ENCODE measurements at regions not wholly inside any gene's neighbourhood (a gene's known extent, or its start where the extent isn't known, plus 50 kb on each side); places are given as distances from the start of the nearest gene placed in this dataset.
A peak's percentile ranks its signal among the peaks of the same experiment; 100 is the strongest.
"Not testable (repeated sequence)": the region's sequence is repeated elsewhere in the genome, so short reads cannot be mapped to it uniquely, and the experiment has no call there.

GRCh38 chr21:35512346-35512745 is 463.2 kb upstream of the RUNX1 start:
- DNase-seq: no peak

- DNase-seq: no peak
These were observed 462.6 kb upstream of the RUNX1 start for GRCh38 chr21:35511696-35512162.

- DNase-seq: no peak
These were observed 462.0 kb upstream of the RUNX1 start for GRCh38 chr21:35510957-35511695.

GRCh38 chr21:35510294-35510693 is 461.2 kb upstream of the RUNX1 start:
- DNase-seq: no peak

- DNase-seq: no peak
These were observed 460.1 kb upstream of the RUNX1 start for GRCh38 chr21:35509001-35509704.

GRCh38 chr21:35508139-35508888 is 459.2 kb upstream of the RUNX1 start:
- peak; percentile 23 to 74 for DNase-seq

GRCh38 chr21:35507181-35507759 is 458.2 kb upstream of the RUNX1 start:
- DNase-seq: no peak

- no peak for DNase-seq
These were observed 457.7 kb upstream of the RUNX1 start for GRCh38 chr21:35506771-35507170.

GRCh38 chr21:35506352-35506751 is 457.2 kb upstream of the RUNX1 start:
- no peak for DNase-seq

- no peak for DNase-seq
These were observed 455.9 kb upstream of the RUNX1 start for GRCh38 chr21:35504951-35505466.

GRCh38 chr21:35504277-35504676 is 455.2 kb upstream of the RUNX1 start:
- no peak for DNase-seq

GRCh38 chr21:35503671-35504070 is 454.6 kb upstream of the RUNX1 start:
- no peak for DNase-seq

GRCh38 chr21:35502821-35503220 is 453.7 kb upstream of the RUNX1 start:
- no peak for DNase-seq

- DNase-seq: not testable (repeated sequence)
These were observed 448.4 kb upstream of the RUNX1 start for GRCh38 chr21:35497522-35497921.

- no peak for DNase-seq
These were observed 443.0 kb upstream of the RUNX1 start for GRCh38 chr21:35491920-35492678.

GRCh38 chr21:35491114-35491513 is 442.0 kb upstream of the RUNX1 start:
- DNase-seq: no peak

GRCh38 chr21:35489389-35489980 is 440.4 kb upstream of the RUNX1 start:
- DNase-seq: no peak

- DNase-seq: peak in 1 of 2 experiments; percentile 51
These were observed 439.8 kb upstream of the RUNX1 start for GRCh38 chr21:35488946-35489345.

- no peak for DNase-seq
These were observed 436.3 kb upstream of the RUNX1 start for GRCh38 chr21:35485364-35485763.

- DNase-seq: no peak
These were observed 435.7 kb upstream of the RUNX1 start for GRCh38 chr21:35484851-35485250.

- DNase-seq: no peak
These were observed 434.9 kb upstream of the RUNX1 start for GRCh38 chr21:35484032-35484431.

Measured in NCI-H526 (cell line).